ENCODE measurements at regions not wholly inside any gene's neighbourhood (a gene's known extent, or its start where the extent isn't known, plus 50 kb on each side); places are given as distances from the start of the nearest gene placed in this dataset.
A peak's percentile ranks its signal among the peaks of the same experiment; 100 is the strongest.
"Not testable (repeated sequence)": the region's sequence is repeated elsewhere in the genome, so short reads cannot be mapped to it uniquely, and the experiment has no call there.

DNA sequence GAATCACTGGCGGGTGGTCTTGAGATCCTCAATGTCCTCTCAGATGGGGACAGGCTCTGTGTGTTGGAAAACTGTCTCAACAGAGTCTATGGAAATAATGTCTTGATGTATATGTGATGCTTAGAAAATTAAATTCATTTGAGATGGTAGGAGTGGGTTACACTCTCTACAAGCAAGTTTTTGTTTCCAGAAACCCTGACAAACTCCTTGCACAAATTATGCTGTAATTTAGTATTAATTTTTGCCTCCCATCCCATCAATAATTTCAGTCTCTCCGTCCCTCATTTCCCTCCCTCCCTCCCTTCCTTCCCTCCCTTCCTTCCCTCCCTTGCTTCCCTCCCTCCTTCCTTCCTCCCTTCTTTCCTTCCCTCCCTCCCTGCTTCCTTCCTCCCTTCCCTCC is 488.0 kb upstream of the C16orf82 start:
- DNase-seq (ENCODE audit: low read depth in 2 of 2, low spot score in 1 of 2) = no peak

DNA sequence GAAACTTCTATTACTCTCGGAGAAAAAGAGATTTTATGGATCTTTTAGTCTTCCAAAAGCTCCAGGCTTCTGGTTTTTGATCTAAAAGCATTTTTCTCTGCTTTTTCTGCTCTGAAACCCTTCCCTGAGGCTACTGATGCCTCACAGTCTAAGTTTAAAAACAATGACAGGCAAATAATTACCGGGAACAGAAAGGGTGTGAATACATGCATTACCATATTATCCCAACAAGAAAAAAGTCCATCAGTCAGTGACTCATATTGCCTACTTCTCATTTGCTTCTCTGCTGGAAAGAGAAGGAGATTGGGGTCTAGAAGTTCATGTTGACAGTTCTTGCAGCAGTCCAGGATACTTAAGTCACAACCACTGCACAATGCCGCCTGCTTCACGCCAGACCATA is 482.9 kb upstream of the C16orf82 start:
- no peak for DNase-seq (ENCODE audit: low read depth in 2 of 2, low spot score in 1 of 2)

DNA sequence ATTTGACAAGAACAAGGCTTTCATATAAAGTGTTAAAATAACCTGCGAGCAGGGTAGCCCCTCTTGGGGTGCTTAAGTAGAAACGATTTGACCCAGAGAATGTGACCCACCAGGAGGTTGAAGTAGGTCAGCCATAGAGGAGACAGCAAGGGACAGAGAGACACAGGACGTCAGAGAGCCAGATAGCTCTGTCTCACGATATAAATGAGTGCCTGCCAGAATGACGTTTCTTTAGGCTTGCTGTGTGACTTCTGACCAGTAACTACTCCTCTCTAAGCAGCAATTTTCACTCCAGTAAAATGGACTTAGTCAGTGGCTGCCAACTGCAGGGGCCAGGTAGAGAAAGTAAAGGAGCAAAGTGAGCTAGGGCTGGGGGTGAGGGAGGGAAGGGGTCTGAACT is 473.0 kb upstream of the C16orf82 start:
- DNase-seq (ENCODE audit: low read depth in 2 of 2, low spot score in 1 of 2) = no peak

DNA sequence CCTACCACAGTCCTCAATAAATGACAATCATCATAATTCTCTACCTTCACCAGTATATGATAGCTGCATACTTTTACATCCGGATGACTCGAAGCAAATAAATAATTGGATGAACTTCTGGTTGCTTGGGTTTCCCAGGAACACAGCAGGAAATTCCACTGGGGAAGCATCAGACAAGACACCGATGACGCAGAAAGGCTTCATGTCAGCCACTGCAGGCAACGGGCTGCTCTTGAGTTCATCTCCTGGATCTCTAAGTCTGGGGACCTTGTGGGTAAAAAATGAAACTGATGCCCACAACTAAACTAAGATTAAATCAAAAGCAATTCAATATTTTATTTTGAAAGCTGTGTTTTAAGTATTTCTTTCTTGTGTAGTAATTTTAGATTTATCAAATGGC is 472.1 kb upstream of the C16orf82 start:
- DNase-seq (ENCODE audit: low read depth in 2 of 2, low spot score in 1 of 2) = no peak

DNA sequence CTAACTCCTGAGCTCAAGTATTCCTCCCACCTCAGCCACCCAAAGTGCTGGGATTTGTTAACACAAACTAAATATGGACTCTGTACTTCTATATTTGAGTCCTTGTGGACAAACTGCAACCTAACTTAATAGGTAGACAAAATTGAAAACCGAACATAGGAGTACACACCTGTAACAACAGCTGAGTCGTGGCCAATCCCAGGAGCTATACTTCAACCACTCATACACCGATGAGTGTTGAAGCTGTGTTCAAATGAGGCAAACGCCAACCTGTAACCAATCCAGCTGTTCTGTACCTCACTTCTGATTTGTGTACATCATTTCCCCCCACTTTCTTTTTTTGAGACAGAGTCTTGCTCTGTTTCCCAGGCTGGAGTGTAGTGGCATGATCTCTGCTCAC is 471.5 kb upstream of the C16orf82 start:
- DNase-seq (ENCODE audit: low read depth in 2 of 2, low spot score in 1 of 2) = no peak

DNA sequence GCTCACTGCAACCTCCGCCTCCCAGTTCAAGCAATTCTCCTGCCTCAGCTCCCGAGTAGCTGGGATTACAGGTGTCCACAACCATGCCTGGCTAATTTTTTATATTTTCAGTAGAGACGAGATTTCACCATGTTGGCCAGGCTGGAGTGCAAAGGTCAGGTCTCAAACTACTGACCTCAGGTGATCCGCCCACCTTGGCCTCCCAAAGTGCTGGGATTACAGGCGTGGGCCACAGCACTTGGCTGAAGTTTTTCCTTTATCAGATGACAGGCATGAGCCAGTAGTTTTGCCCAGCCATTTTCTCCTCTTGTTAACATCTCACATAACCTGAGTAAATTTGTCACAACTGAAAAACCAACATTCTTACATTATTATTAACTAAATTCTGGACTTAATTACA is 470.7 kb upstream of the C16orf82 start:
- DNase-seq (ENCODE audit: low read depth in 2 of 2, low spot score in 1 of 2) = not testable (repeated sequence)

DNA sequence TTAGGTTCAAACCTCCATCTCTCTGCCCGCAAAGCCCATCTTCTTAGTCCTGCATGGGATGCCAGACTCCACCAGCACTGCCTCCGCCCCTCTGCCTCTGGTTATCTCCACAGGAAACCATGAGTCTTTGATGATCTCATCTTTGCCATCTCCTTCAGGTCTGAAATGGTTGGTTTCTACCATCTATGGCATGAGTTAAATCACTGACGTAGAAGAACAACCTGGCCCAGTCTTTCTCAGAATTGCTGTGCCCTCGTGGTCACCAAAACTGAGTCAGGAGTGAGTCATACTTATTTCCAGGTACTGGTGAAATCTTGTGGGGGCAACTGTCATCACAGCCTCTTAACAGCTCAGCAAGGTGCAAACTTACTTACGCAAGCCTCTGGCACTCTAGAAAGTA is 468.7 kb upstream of the C16orf82 start:
- peak; percentile 13 to 22 for DNase-seq (ENCODE audit: low read depth in 2 of 2, low spot score in 1 of 2)

DNA sequence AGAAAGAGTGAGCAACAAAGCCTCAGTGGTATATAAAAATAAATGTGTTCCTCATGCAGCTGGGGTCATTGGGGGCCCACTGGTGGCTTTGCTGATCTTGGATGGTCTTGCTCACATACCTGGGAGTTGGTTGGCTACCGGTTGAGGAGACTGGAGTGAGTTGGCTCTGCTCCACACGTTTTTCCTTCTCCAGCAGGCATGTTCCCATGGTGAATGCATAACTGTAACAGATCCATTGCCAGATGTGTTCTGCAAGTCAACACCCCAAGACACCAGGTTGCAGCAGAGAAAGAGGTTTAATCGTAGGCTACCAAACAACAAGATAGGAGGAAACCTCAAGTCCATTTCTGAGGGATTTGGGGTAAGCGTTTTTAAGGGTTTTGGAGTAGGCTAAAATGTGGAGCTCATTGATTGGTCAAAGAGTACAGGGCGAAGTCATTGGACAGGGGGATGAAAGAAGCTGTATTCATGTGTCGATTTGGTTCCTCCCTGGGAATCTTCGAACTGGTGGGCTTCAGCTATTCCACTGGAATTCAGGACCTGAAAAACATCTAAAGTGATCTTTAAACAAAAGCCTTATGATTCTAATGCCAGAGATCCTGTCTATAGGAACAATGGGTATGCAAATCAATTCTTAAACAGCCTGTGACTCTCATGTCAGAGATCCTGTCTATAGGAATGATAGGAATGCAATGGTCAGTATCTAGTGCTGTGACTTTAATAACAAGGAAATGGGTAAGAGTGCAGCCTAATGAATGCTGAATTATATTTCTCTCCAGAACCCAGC is 467.5 kb upstream of the C16orf82 start:
- no peak for DNase-seq (ENCODE audit: low read depth in 2 of 2, low spot score in 1 of 2)

DNA sequence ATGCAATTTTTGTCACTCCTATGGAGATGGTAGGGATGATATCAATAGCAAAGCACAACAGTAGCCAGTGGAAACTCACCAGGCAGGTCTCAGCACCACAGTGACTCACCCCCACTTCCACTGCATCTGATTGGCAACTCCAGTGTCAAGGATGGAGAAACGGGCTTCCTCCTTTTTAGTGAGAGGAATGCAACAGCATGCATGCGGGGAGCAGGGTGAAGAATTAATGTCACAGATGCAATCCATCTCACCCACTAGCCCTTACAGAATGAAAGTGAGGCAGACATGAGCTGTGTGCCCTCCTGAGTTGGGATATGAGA is 467.0 kb upstream of the C16orf82 start:
- no peak for DNase-seq (ENCODE audit: low read depth in 2 of 2, low spot score in 1 of 2)

DNA sequence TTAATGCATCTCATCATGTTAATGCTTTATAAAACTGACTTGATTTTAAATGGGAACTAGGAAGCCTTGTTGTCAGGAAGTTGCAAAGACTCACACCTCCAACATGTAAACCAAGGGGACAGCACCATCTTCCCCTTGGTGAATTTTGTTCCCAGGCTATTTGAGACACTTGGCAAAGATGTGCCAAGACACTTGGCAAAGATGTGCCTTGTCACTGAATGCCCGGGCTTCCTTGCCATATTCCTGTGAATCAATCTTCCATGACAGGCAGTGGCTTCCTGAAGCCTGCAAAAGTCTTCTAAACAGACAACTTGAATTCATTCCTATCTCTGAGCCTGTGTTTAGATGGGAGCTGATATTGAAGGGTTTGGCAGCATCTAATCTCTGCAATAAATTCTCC is 465.4 kb upstream of the C16orf82 start:
- DNase-seq (ENCODE audit: low read depth in 2 of 2, low spot score in 1 of 2) = no peak

DNA sequence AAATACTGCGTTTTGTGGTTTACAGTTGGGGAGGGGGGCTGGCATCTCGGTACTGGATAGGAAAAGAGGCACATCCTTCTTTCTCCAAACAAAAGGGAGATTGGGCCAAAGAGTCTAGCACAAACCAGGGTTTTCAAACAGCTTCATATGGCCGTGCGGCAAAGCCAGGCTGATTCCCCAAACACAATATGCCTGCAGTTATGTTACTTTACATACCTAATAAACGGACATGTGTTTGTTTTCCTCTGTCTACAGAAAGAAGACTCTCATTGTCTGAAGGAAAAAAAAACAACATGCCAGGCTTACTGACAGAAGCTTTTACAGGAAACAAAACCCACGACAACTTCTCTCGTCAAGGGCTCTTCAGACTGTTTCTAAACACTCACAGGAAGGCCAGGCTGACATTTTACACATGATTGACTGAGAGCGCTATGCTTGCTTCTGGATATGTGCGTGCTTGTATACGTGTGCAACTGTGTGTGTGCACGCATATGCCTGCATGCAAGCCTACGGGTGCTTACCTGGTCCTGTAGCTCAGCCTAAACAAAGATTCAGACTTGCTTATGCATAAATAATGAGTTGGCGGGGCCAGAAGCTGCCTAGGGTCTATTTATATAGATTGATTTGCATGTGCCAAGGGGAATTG is 461.0 kb upstream of the C16orf82 start:
- no peak for DNase-seq (ENCODE audit: low read depth in 2 of 2, low spot score in 1 of 2)

DNA sequence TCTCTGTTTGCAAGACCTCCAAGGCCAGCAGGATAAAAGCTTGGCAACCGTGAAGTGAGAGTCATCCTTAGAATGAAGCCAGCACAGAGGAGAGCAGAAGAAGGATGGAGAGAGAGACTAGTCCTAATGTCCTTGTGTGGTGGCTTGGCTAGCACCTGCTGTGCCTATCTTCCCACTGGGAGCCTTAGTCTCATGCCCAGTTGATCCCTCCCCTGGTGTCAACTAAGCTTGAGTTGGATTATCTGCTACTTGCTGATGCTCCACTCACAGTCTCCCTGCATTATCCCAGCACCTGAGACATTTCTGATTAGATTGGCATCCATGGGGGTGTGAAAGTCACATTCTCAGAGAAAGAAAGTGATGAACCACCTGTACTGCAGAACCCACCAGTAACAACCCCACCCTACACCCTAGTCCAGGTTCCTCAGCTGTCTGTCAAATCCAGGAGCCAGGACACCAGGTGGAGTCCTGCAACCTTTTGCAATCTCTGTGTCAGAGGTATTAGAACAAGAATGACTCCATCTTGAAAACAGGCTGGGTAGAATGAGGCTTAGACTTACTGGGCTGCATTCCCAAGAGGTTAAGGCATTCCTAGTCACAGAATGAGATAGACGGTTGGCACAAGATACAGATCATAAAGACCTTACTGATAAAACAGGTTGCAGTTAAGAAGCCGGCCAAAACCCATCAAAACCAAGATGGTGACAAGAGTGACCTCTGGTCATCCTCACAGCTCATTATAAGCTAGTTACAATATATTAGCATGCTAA is 460.2 kb upstream of the C16orf82 start:
- DNase-seq (ENCODE audit: low read depth in 2 of 2, low spot score in 1 of 2) = no peak

DNA sequence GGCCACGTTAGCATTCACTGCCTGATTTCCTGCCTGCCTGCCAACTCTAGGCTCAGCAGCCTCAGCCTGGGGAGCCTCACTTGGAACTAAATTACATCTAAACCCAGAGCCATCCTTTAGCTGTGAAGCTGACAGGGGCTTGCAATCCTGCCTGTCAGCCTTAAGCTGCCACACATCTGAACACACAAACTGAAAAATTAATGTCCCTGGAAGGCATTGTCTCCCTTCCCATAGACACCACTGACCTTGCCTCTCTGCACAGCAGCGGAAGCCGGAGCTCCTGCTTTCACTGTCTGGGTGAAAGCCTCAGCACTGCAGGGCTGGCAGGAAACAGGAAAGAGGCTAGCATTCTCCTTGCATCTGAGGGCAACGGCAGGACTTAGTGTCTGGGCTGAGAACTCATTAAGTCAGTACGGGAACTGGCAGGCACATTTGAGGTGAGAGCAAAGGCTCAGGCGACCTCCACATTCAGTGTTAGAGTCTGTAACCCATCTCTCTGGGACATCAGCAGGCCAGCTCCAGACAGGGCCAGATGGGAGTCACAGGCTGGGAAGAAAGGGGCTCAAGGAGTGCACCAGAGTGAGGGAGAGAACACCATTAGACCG is 452.4 kb upstream of the C16orf82 start:
- no peak for DNase-seq (ENCODE audit: low read depth in 2 of 2, low spot score in 1 of 2)

DNA sequence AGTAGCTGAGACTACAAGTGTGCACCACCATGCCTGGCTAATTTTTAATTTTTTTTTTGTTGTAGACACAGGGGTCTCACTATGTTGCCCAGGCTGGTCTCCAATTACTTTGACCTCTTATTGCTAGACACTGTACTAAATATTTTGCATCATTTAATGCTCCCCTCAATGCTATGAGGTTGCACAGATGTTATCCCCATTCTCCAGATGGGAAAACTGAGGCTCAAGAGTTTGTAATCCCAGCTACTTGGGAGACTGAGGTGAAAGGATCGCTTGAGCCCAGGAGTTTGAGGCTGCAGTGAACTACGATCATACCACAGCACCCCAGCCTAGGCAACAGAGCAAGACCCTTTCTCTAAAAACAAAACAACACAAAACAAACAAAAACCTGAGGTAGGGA is 443.3 kb upstream of the C16orf82 start:
- DNase-seq (ENCODE audit: low read depth in 2 of 2, low spot score in 1 of 2) = no peak

DNA sequence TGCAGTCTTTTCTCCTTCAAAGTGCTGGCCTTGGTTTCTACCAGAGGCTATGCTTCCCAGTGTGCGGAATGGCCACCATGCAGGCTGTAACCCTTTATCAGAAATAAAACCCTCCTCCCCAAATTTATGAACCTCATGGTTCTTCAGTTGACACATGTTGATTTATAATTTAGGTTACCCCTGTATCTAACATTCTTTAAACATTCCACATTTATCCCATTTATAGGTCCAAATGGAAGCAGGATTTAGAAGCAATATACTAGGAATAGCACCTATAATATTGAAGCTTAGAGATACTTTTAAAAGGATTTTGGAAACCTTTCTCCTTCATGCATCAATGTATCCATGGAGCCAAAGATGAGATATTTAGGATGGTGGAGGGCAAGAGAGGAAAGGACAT is 438.8 kb upstream of the C16orf82 start:
- no peak for DNase-seq (ENCODE audit: low read depth in 2 of 2, low spot score in 1 of 2)

DNA sequence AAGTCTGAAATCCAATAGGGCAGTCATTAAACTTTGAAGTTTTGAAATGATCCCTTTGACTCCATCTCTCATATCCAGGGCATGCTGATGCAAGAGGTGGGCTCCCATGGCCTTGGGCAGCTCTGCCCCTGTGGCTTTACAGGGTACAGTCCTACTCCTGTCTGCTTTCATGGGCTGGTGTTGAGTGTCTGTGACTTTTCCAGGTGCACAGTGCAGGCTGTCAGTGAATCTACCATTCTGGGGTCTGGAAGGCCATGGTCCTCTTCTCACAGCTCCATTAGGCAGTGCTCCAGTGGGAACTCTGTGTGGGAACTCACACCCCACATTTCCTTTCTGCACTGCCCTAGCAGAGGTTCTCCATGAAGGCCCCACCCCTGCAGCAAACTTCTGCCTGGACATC is 435.4 kb upstream of the C16orf82 start:
- not testable (repeated sequence) for DNase-seq (ENCODE audit: low read depth in 2 of 2, low spot score in 1 of 2)

DNA sequence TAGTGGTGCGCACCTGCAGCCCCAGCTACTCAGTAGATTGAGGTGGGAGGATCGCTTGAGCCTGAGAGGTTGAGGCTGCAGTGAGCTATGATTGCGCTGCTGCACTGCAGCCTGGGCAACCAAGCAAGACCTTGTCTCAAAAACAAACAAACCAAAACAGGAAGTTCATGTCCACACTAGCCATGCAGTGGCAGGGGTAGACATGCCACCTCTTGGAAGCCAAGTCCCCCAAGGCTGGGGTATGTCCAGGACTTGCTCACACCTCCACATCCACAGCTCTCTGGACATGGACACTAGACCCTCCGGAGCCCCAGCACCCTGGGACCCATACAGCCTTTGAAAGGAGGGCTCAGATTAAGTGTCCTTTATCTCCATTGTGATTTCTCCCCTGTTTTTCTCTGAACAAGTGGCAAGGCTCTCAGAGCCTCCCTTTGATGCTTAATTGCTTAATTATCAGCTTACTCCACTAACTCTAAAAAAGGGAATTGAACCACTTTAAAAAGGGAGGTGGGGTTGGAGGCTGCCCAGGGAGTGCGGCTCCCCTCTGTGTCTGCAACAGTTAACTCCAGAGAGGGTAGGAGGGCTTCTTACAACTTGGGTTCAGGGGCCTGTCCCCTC is 424.6 kb upstream of the C16orf82 start:
- DNase-seq (ENCODE audit: low read depth in 2 of 2, low spot score in 1 of 2) = no peak

DNA sequence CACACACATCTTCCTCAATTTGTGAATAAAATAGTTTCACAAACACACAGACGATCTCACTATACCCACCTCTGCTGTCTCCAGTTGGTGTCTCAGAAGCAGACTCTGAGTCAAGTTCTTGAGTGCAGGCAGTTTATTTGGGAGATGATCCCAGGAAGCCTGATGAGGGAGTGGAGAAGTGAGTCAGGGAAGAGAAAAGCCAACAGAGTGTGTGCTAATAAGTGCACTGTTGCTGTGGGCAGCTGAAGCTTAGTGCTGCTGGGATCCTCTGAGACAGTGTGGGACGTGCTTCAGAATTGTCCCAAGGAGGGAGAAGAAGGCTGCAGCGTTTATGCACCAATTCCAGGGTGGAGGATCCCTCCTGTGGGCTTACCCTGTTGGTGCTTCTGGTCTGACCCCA is 423.2 kb upstream of the C16orf82 start:
- DNase-seq (ENCODE audit: low read depth in 2 of 2, low spot score in 1 of 2) = no peak

DNA sequence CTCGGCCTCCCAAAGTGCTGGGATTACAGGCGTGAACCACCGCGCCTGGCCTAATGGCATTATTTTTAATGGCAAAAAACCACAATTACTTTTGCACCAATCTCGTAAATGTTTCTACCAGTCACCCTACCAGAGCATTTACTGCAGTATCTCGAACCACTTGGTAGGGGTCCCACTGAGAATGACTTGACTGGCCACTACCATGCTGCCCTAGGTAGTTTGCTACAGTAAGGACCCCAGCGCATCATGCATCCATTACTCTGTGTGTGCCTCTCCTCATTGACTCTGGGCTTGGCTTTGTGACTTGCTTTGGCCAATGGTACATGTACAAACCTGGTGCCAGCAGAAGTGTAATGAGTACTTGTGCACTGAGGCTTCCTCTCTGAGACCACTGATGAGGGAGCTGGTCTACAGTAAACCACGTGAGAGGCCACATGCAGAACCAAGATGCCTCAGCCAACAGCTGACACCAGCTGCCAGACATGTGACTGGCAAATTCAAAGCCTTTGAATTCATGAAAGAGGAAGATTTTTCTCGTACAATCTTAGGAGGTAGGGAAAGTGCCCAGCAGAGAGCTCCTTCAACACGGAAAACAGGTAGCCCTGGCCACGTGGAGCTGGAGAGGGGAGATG is 421.7 kb upstream of the C16orf82 start:
- DNase-seq (ENCODE audit: low read depth in 2 of 2, low spot score in 1 of 2) = no peak

DNA sequence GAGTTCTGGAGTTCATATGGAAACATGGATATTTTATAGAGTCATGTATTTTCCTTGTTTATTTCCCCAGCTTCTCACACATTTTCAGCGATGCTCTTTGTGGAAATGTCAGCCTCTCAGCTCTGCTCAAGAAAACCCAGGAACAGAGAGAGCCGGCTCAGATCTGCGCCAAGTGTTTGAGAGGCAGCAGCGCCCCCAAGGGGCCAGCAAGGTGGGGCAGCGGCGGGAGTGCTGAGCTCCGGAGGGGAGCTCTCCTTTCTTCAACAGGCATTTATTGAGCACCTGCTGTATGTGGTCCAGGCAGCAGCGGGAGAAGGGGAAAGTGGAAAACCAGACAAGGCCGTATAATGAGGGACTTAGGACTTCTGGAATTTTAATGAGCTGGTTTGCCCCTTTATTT is 421.1 kb upstream of the C16orf82 start:
- DNase-seq (ENCODE audit: low read depth in 2 of 2, low spot score in 1 of 2) = peak in 1 of 2 donors; percentile 16

DNA sequence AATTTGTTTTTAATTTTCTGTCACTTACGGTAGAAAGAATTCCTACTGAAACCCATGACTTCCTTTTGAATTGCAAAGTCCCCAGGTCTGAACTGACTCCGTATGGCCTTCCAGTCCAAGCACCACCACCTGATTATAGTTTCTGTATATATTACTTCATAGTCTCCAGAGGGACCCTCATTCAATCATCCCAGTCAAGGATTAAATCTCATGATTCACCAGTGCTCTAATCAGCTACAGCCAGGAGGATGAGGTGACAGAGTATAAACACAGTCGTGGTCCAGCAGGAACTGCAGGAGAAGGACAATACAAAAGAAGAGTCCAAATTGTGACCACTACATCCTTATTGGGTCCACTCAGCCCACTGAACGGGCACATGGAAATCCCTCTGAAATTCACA is 418.9 kb upstream of the C16orf82 start:
- DNase-seq (ENCODE audit: low read depth in 2 of 2, low spot score in 1 of 2) = no peak
